GM12873 (cell line): ENCODE measurements at regions not wholly inside any gene's neighbourhood (a gene's known extent, or its start where the extent isn't known, plus 50 kb on each side); places are given as distances from the start of the nearest gene placed in this dataset.

Source experiments
- TF ChIP-seq, protein P1 (sequence below): IDR thresholded peaks from 2 replicates; pipeline ENCODE4 v1.5.1; 2012; ENCODE audit warnings: low read depth, mild to moderate bottlenecking, moderate library complexity, low read length, control low read depth; ENCODE audit not compliant: insufficient read depth; ENCODE audit errors: missing control alignments

DNA sequence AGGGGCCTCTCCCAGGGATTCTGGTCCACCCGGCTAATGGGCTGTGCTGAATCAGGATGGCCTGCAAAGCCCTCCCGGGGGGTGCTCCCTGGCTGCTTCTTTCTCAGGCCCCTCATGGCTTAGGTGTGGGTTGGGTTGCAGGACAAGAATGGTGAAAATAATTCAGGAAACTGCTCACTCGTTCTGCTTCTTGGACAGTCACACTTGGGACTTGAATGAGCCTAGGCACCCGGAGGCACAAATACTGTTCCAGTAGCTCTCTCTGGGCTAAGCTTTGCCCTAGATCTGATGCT, 83.2 kb downstream of the TRIM29 start:
- TF ChIP-seq, protein P1, sequence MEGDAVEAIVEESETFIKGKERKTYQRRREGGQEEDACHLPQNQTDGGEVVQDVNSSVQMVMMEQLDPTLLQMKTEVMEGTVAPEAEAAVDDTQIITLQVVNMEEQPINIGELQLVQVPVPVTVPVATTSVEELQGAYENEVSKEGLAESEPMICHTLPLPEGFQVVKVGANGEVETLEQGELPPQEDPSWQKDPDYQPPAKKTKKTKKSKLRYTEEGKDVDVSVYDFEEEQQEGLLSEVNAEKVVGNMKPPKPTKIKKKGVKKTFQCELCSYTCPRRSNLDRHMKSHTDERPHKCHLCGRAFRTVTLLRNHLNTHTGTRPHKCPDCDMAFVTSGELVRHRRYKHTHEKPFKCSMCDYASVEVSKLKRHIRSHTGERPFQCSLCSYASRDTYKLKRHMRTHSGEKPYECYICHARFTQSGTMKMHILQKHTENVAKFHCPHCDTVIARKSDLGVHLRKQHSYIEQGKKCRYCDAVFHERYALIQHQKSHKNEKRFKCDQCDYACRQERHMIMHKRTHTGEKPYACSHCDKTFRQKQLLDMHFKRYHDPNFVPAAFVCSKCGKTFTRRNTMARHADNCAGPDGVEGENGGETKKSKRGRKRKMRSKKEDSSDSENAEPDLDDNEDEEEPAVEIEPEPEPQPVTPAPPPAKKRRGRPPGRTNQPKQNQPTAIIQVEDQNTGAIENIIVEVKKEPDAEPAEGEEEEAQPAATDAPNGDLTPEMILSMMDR: no peak

DNA sequence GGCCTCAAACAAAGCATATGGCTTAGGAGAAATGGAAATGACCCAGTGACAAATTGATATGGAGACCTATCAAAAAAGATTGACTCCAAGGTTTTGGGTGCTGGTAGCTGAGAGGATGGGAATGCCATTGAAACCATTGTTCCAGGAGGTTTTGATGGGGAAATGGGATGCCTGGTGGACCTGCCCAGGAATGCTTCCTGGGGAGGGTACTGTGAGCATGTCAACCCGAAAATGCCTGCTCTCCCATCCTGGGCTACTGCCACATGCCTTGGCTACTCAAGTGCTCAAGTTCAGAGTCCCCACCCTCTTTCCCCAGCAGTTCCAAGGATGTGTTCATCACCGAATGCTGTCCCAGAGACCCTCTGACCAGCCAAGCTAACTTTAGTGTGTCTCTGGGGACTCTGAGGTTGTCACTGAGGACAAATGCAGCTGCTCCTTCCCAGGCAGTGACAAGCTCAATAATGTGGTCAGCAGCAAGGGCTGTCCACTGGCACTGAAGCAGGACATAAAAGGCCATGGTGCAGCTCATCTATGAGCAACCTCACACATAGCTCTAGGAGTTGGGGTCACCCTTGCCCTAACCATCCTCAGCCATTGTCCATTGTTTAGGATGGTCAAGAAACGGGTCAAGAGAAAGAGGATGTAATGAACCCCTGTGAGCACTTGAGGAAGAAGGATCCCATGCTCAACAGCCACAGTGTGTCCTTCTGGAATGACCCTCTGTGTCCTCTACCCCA, 83.7 kb downstream of the TRIM29 start:
- TF ChIP-seq, protein P1: no peak

DNA sequence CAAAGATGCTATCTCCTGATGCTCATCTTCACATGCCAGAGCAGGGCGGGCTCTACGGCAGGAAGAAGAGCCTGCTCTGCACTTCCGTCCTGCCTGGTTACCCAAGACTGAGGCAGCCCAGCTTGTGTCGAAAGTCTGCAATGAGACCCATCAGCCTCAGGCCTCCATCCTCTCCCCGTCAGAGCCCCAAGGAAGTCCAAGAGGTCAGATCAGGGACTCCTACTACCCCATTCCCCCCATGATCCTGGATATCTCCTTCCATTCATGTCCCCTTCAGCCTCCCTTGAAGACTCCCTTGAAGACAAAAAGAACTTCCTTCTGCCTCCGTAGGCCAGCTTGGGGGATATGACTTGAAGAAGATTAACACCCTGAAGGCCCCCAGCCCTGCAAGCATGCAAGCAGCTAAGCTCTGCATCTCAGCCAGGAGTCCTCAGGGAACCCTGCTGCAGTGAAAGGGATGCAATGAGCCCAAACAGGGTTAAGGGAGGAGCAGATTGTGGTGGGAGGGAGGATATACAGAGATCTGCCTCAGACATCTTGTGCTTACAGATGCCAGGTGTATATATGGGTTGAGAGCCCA, 85.6 kb downstream of the TRIM29 start:
- TF ChIP-seq, protein P1: no peak

GRCh38 chr11:120044011-120044675, 93.8 kb downstream of the TRIM29 start:
- TF ChIP-seq, protein P1: no peak

- TF ChIP-seq, protein P1: no peak
These were observed 94.5 kb downstream of the TRIM29 start for GRCh38 chr11:120043328-120043945.

DNA sequence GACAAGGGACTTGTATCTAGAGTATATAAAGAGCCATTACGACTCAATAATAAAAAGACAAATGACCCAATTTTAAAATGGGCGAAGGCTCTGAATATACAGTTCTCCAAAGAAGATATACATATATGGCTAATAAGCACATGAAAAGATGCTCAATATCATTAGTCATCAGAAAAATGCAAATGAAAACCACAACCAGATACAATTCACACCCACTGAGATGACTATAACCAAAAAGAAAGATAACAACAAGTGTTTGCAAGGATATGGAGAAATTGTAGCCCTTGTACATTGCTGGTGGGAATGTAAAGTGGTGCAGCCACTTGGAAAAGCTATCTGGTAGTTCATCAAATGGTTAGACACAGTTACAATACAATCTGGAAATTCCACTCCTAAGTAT, 96.3 kb downstream of the TRIM29 start:
- TF ChIP-seq, protein P1: no peak

GRCh38 chr11:120040151-120040840, 97.6 kb downstream of the TRIM29 start:
- TF ChIP-seq, protein P1: no peak
